ENCODE measurements at regions not wholly inside any gene's neighbourhood (a gene's known extent, or its start where the extent isn't known, plus 50 kb on each side); places are given as distances from the start of the nearest gene placed in this dataset.
A peak's percentile ranks its signal among the peaks of the same experiment; 100 is the strongest.

- Mint-ChIP-seq H3K9me3 (ENCODE audit: low read depth) (peaks cover 3% of the 10 kb centered on the region), H3K4me1 (ENCODE audit: low read depth) (peaks cover 16% of the 10 kb centered on the region), H3K36me3 (ENCODE audit: low read depth) (no peaks in the 10 kb centered on the region), H3K27me3 (ENCODE audit: low read depth) (no peaks in the 10 kb centered on the region), H3K4me3 (ENCODE audit: unreplicated experiment) (no peak overlapping the region), H3K27ac (ENCODE audit: unreplicated experiment) (peak overlapping the region; percentile 47)
- no peak for TF ChIP-seq CTCF (IDR thresholded peaks at IDR 0.05)
- no peak for DNase-seq (ENCODE audit: low spot score)
These were observed 187.0 kb upstream of the PPARGC1A start for GRCh38 chr4:24076811-24077210.

- H3K27me3 Mint-ChIP-seq (ENCODE audit: low read depth), result no peaks in the 10 kb centered on the region
- peaks cover 17% of the 10 kb centered on the region for H3K4me1 Mint-ChIP-seq (ENCODE audit: low read depth)
- H3K9me3 Mint-ChIP-seq (ENCODE audit: low read depth), result peaks cover 3% of the 10 kb centered on the region
- TF ChIP-seq CTCF (IDR thresholded peaks at IDR 0.05), result no peak
- no peak overlapping the region for H3K27ac Mint-ChIP-seq (ENCODE audit: unreplicated experiment)
- no peaks in the 10 kb centered on the region for H3K36me3 Mint-ChIP-seq (ENCODE audit: low read depth)
- DNase-seq (ENCODE audit: low spot score), result no peak
- no peak overlapping the region for H3K4me3 Mint-ChIP-seq (ENCODE audit: unreplicated experiment)
These were observed 184.1 kb upstream of the PPARGC1A start for GRCh38 chr4:24073948-24074347.

- Mint-ChIP-seq H3K27ac (ENCODE audit: unreplicated experiment) (no peak overlapping the region), H3K27me3 (ENCODE audit: low read depth) (no peaks in the 10 kb centered on the region), H3K4me1 (ENCODE audit: low read depth) (peaks cover 22% of the 10 kb centered on the region), H3K9me3 (ENCODE audit: low read depth) (peaks cover 3% of the 10 kb centered on the region), H3K4me3 (ENCODE audit: unreplicated experiment) (no peak overlapping the region), H3K36me3 (ENCODE audit: low read depth) (no peaks in the 10 kb centered on the region)
- no peak for TF ChIP-seq CTCF (IDR thresholded peaks at IDR 0.05)
- DNase-seq (ENCODE audit: low spot score), result no peak
These were observed 181.9 kb upstream of the PPARGC1A start for GRCh38 chr4:24071612-24072372.

GRCh38 chr4:24070117-24070516 is 180.3 kb upstream of the PPARGC1A start:
- Mint-ChIP-seq H3K27me3 (ENCODE audit: low read depth) (no peaks in the 10 kb centered on the region), H3K4me3 (ENCODE audit: unreplicated experiment) (no peak overlapping the region), H3K36me3 (ENCODE audit: low read depth) (no peaks in the 10 kb centered on the region), H3K4me1 (ENCODE audit: low read depth) (peaks cover 16% of the 10 kb centered on the region), H3K27ac (ENCODE audit: unreplicated experiment) (peak overlapping the region; percentile 18), H3K9me3 (ENCODE audit: low read depth) (no peaks in the 10 kb centered on the region)
- DNase-seq (ENCODE audit: low spot score), result no peak
- TF ChIP-seq CTCF (IDR thresholded peaks at IDR 0.05), result no peak

GRCh38 chr4:24067367-24068193 is 177.7 kb upstream of the PPARGC1A start:
- H3K9me3 Mint-ChIP-seq (ENCODE audit: low read depth), result no peaks in the 10 kb centered on the region
- H3K27ac Mint-ChIP-seq (ENCODE audit: unreplicated experiment), result no peak overlapping the region
- no peak for DNase-seq (ENCODE audit: low spot score)

More at GRCh38 chr4:24067367-24068193, 177.7 kb upstream of the PPARGC1A start:
- no peak for TF ChIP-seq CTCF (IDR thresholded peaks at IDR 0.05)
- Mint-ChIP-seq H3K4me3 (ENCODE audit: unreplicated experiment) (no peak overlapping the region), H3K36me3 (ENCODE audit: low read depth) (no peaks in the 10 kb centered on the region), H3K27me3 (ENCODE audit: low read depth) (no peaks in the 10 kb centered on the region), H3K4me1 (ENCODE audit: low read depth) (peaks cover 16% of the 10 kb centered on the region)

All from chondrocyte (in vitro differentiated cells).